ENCODE measurements at regions not wholly inside any gene's neighbourhood (a gene's known extent, or its start where the extent isn't known, plus 50 kb on each side); places are given as distances from the start of the nearest gene placed in this dataset.

GRCh38 chr2:861655-862354 lies 88.8 kb upstream of the SNTG2 start:
- no peak for DNase-seq (ENCODE audit: low read depth)

DNA sequence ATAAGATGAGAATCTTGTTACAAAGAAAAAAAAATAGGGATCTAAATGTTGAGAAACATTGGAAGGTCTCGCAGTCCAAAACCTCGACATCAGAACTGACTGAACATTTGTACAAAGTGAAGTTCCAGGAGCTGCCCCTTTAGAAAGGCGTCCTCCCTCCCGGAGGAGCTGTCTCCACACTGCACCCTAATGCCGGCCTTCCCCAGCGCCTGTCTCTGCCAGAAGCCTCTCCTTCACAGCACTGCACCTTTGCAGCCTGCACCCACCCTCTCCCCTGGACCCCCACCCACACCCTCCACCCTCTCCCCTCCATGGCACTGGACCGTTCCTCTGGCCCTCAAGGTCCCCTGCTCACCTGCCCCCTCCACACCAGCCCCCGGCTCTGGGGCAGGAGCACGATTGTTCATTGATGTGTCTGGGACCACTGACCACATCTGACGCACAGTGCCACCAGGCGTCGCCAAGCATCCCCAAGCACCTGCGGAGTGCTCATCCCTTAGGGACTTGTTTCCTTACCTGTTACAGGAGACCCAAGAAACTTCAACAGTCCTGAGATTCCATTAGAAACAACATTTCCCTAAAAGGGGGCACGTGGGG lies 90.3 kb upstream of the SNTG2 start:
- DNase-seq (ENCODE audit: low read depth) = no peak

DNA sequence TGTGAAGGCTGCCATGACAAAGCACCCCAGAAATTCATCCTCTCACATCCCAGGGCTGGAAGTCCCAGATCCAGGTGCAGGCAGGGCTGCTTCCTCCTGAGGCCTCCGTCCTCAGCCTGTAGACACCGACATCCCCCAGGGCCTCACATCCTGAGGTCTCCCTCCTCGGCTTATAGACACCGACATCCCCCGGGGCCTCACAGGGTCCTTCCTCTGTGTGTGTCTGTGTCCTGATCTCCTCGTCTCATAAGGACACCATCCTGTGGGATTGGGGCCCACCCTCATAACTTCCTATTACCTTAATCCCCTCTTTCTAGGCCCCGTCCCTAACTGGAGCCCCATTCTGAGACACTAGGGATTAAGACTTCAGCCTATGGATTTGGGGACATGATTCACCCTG lies 92.0 kb upstream of the SNTG2 start:
- DNase-seq (ENCODE audit: low read depth) = no peak

- DNase-seq (ENCODE audit: low read depth) = no peak
Observed at GRCh38 chr2:857937-858336, 92.7 kb upstream of the SNTG2 start.

DNA sequence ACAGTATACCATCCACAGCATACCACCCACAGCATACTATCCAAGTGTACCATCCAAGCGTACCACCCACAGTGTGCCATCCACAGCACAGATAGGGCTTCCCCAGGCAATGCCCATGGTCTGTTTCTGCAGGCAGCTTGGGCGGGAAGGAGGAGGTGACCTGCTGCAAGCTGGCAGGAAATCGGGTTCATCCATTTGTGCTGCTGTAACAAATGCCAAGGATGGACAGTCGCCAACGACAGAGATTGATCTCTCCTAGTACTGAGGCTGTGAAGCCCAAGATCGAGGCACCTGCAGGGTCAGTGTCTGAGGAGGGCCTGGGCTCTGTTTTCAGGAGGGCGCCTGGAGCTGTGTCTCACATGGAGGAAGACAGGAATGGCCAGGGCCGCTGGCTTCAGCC lies 93.6 kb upstream of the SNTG2 start:
- DNase-seq (ENCODE audit: low read depth) = no peak

DNA sequence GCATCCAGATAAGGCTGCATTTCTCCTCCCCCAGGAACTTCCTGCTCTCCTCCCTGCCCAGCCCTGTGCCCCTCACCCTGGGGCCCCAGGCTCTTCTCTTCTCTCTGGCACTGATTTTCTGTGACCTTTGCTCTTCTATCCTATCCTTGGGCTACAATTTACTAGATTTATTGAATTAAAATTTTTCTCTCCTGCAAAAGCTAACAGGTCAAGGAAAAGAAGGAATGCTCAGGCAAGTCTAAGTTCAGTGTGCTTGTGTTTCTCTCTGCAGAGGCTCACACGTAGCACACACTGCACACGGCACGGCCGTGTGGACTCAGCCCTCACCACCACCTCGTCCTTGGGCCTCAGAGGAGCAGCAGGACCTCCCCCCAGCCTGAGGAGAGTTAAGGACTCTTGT lies 94.2 kb upstream of the SNTG2 start:
- no peak for DNase-seq (ENCODE audit: low read depth)

GRCh38 chr2:856041-856440 lies 94.6 kb upstream of the SNTG2 start:
- no peak for DNase-seq (ENCODE audit: low read depth)

DNA sequence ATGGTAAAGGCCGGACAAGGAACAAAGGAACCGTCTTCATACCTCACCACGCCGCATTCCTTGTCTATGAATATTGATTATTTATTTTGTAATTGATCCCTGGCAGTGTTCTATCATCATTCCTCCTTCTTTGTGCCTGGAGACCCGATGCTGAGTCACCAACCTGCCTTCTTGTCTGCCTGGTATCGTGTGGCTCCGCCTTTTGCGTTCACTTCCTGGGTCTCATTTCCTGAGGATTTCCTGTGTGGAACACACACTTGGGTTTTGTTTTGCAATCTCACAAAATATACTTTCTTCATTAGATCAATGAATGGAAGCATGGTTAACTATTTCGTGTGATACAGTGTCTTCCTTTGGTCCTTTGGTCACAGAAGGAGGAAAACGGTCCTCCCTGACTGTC lies 95.5 kb upstream of the SNTG2 start:
- DNase-seq (ENCODE audit: low read depth) = peak; percentile 27

DNA sequence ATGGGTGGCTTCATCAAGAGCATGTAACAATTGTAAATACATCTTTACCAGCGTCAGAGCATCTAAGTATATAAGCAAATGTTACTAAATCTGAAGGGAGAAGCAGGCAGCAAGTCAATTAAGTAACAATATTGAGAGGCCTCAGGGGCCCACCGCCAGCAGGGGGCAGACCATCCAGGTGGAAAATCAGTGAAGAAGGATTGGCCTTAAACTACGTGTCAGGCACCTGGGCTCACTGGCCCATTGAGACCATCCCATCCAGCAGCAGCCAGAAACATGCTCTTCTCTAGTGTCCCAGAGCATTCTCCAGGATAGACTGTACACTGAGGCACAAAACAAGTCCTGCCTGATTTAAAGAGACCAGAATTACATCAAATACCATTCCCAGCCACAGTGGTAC lies 96.2 kb upstream of the SNTG2 start:
- DNase-seq (ENCODE audit: low read depth) = peak; percentile 36

DNA sequence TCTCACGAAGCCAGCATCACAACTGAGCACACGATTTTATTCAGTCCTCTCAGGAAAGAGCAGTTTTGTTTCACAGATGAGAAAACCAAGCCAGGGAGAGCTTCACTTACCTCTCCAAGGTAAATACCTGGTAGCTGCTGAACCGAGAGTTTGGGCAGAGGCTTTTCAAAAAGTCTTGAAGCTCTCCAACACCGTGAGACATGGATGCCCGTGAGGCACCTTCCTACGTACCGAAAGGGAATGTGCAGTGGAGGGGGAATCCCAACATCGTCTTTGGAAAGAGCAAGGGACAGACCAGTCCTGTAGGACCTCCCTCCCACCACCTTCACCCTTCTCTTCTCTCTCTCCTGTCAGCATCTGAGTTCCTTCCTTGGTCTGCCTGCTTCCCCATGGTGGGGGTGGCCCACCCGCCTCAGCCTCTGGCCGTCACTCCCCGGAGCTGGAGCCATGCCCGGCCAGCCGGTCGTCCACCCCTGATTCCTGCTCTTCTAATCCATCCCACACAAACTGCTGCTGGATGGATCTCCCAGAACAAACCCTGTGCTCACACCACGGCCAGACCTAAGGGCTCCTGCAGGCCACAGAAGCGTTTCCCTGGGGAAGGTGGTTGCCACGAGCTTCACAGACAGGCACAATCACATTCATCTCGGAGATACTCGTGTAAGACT lies 97.3 kb upstream of the SNTG2 start:
- no peak for DNase-seq (ENCODE audit: low read depth)

GRCh38 chr2:852168-852567 lies 98.5 kb upstream of the SNTG2 start:
- no peak for DNase-seq (ENCODE audit: low read depth)

DNA sequence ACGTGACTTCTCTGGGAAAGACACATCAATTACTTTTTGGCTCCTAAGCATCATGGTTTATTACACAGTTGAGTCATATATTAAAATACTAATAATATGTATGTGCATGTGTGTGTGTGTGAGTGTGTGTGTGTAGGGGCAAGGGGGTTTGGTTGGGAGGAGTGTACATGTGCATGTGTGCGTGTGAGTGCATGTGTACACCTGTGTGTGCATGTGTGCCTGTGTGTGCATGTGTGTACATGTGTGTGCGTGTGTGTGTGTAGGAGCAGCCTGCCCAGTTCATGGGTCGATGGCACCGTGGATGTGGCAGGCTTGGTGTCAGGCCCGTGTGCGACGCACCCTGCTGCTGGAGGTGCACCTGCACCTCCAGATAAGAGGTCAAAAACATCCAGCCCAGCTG lies 99.0 kb upstream of the SNTG2 start:
- DNase-seq (ENCODE audit: low read depth) = no peak

- DNase-seq (ENCODE audit: low read depth) = no peak
Observed at GRCh38 chr2:851078-851477, 99.6 kb upstream of the SNTG2 start.

- DNase-seq (ENCODE audit: low read depth) = peak; percentile 57
Observed at GRCh38 chr2:850429-850828, 100.2 kb upstream of the SNTG2 start.

- DNase-seq (ENCODE audit: low read depth) = no peak
Observed at GRCh38 chr2:848099-848498, 102.5 kb upstream of the SNTG2 start.

- DNase-seq (ENCODE audit: low read depth) = no peak
Observed at GRCh38 chr2:847669-848068, 103.0 kb upstream of the SNTG2 start.

DNA sequence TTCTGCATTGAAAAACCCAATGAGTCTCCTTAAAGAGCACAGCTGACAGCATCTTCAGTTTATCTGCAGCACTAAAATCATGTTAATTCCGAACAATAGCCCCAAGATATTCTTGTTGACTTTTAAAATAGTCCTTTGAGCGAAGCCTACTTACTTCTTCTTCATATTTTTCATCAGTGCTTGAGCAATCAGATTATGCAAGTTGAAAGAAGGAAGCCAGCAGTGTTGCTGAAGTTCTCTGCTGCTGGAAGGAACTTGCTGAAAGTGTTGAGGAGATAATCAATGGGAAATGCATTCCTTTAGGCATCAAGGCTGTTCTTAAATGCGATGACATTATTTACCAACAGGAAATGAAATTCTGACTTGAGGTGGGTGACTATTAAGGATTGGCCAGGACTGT lies 105.9 kb upstream of the SNTG2 start:
- no peak for DNase-seq (ENCODE audit: low read depth)

DNA sequence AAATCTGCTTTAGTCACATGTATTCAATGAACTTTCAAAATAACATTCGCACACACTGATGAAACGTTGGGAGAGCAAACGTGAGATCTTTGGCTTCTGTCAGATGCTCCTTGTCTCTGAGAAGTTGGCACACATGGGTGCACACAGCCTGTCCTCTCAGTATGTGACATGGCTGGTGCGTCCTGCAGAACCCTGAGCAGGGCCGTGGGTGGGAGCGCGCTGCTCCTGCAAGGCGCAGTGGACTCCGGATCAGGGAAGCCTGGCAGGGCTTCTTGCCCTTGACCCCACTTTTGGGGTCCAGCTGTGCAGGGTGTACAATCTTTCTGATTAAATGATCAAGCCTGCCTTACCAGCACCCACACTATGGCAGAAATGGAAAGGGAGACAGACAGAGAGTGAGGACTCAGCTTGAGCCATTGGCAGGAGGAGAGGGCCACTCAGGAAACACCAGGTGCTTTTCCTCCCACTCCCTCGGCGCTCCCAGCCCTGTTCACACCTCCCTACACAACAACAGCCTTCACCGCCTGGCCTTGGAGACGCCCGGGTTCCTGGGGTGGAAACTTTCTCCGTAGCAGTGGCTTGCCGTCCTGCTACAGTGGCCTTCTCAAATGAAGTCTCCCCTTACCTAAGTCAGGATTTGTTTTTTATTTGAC lies 108.4 kb upstream of the SNTG2 start:
- no peak for DNase-seq (ENCODE audit: low read depth)

GRCh38 chr2:841036-841435 lies 109.6 kb upstream of the SNTG2 start:
- DNase-seq (ENCODE audit: low read depth) = no peak

DNA sequence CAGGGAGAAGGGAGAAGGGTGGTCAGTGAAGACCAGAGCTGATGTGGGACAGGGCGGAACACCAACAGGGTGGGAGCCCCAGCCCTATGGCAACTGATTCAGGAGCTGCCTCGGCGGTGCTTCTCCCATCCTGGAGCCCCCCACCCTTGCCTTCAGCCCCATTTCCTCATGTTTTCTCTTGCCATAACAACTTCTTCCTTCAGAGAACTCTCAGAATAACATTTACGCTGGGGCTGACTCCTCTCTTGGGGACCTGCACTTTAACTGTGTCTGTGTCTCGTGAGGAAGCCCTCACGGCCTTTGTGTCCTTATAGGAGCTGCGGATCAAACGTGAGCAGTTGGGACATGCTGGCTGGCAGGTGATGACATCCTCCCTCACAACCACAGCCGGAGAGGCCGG lies 116.4 kb upstream of the SNTG2 start:
- DNase-seq (ENCODE audit: low read depth) = no peak

- no peak for DNase-seq (ENCODE audit: low read depth)
Observed at GRCh38 chr2:833180-833579, 117.5 kb upstream of the SNTG2 start.

DNA sequence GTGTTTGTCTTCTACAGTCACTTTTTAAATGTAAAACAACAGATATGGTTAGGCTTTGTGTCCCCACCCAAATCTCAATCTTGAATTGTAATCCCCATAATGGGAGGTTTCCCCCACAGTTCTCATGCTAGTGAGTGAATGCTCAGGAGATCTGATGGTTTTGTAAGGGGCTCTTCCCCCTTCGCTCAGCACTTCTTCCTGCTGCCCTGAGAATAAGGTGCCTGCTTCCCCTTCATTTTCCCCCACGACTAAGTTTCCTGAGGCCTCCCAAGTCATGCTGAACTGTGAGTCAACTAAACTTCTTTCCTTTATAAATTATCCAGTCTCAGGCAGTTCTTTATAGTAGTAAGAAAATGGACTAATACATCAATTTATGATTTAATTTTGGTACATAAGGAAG lies 118.0 kb upstream of the SNTG2 start:
- no peak for DNase-seq (ENCODE audit: low read depth)

DNA sequence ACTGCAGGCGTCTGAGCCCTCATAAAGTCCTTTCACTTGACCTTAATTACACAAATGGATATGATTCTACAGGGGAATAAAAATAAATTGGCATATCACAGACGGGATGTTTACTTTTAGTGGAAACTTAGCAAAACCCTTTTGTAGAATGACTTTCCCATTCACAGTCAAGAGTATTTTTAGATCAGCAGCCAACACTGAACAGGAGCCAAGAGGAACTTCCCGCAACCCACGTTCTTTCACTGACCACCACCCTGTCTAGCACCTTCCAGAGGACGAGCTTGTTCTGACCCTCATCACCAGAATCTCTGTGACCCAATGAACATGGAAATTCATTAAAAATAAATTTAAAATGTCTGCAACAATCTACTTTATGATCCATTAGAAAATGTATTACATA lies 119.0 kb upstream of the SNTG2 start:
- no peak for DNase-seq (ENCODE audit: low read depth)
